ENCODE measurements at regions not wholly inside any gene's neighbourhood (a gene's known extent, or its start where the extent isn't known, plus 50 kb on each side); places are given as distances from the start of the nearest gene placed in this dataset.
"Not testable (repeated sequence)": the region's sequence is repeated elsewhere in the genome, so short reads cannot be mapped to it uniquely, and the experiment has no call there.

DNA sequence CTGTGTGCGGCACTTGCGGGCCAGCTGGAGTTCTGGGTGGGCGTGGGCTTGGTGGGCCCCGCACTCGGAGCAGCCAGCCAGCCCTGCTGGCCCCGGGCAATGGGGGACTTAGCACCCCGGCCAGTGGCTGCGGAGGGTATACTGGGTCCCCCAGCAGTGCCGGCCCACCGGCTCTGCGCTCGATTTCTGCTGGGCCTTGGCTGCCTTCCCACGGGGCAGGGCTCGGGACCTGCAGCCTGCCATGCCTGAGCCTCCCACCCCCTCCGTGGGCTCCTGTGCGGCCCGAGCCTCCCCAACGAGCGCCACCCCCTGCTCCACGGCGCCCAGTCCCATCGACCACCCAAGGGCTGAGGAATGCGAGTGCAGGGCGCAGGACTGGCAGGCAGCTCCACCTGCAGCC, 96.1 kb upstream of the MYRIP start:
- H3K4me3 ChIP-seq (ENCODE audit: low read length); H3K9me3 ChIP-seq (ENCODE audit: low read length); H3K27ac ChIP-seq (ENCODE audit: low read depth, low read length); DNase-seq; H3K4me1 ChIP-seq (ENCODE audit: insufficient read depth, low read length); H3K36me3 Mint-ChIP-seq; H3K4me1 Mint-ChIP-seq; H3K36me3 ChIP-seq (ENCODE audit: insufficient read depth, low read length); POLR2A ChIA-PET; H3K4me3 Mint-ChIP-seq; H3K27me3 ChIP-seq (ENCODE audit: insufficient read depth, low read length, poor library complexity, severe bottlenecking); H3K27ac Mint-ChIP-seq; H3K27me3 Mint-ChIP-seq; CTCF ChIA-PET; H3K9me3 Mint-ChIP-seq: not testable (repeated sequence)

DNA sequence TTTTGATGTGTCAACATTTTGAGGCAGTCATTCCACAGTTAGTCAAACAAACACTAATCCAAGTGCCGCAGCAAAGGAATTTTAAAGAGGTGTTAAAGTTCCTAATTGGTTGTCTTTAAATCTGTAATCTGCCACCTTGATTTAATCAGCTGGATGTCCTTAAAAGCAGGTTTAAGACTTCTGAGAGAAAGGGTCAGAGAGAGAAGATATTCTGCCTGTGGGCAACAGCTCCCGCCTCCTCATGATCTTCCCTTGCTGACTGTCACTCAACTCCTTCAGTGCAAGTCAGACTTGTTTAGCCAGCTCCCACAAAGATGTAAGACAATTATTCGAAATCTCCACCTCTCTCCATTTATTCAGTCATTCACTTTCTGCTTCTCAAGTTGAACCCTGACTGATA, 92.6 kb upstream of the MYRIP start:
- ChIA-PET POLR2A (no interaction called here), CTCF (no interaction called here)
- DNase-seq: no peak
- Mint-ChIP-seq H3K27ac (no peak overlapping the region), H3K9me3 (peaks cover 0 to 2% (median 0%) of the 10 kb centered on the region in 5 donors), H3K27me3 (peaks cover 0 to 3% of the 10 kb centered on the region in 2 donors), H3K4me3 (no peak overlapping the region), H3K36me3 (no peaks in the 10 kb centered on the region), H3K4me1 (no peaks in the 10 kb centered on the region)
- Histone ChIP-seq H3K27ac (ENCODE audit: low read depth, low read length) (no peak overlapping the region), H3K36me3 (ENCODE audit: insufficient read depth, low read length) (no peaks in the 10 kb centered on the region), H3K9me3 (ENCODE audit: low read length) (no peaks in the 10 kb centered on the region), H3K4me1 (ENCODE audit: insufficient read depth, low read length) (no peaks in the 10 kb centered on the region), H3K4me3 (ENCODE audit: low read length) (no peak overlapping the region), H3K27me3 (ENCODE audit: insufficient read depth, low read length, poor library complexity, severe bottlenecking) (no peaks in the 10 kb centered on the region)

- H3K27ac ChIP-seq (ENCODE audit: low read depth, low read length): no peak overlapping the region
- no peaks in the 10 kb centered on the region for H3K4me1 Mint-ChIP-seq
- no peaks in the 10 kb centered on the region for H3K27me3 ChIP-seq (ENCODE audit: insufficient read depth, low read length, poor library complexity, severe bottlenecking)
- no peaks in the 10 kb centered on the region for H3K9me3 Mint-ChIP-seq
- H3K36me3 Mint-ChIP-seq: no peaks in the 10 kb centered on the region
- H3K27ac Mint-ChIP-seq: peak overlapping the region in 1 of 8 donors; percentile 32
- H3K4me3 ChIP-seq (ENCODE audit: low read length): no peak overlapping the region
- DNase-seq: no peak
- no peaks in the 10 kb centered on the region for H3K4me1 ChIP-seq (ENCODE audit: insufficient read depth, low read length)
- H3K9me3 ChIP-seq (ENCODE audit: low read length): no peaks in the 10 kb centered on the region
- H3K36me3 ChIP-seq (ENCODE audit: insufficient read depth, low read length): no peaks in the 10 kb centered on the region
- H3K4me3 Mint-ChIP-seq: no peak overlapping the region
- ChIA-PET CTCF (no interaction called here), POLR2A (no interaction called here)
- peaks cover 0 to 3% of the 10 kb centered on the region in 2 donors for H3K27me3 Mint-ChIP-seq
Observed at GRCh38 chr3:39718674-39719595, 90.5 kb upstream of the MYRIP start.

- no peak overlapping the region for H3K4me3 Mint-ChIP-seq
- POLR2A ChIA-PET: no interaction called here
- CTCF ChIA-PET: no interaction called here
- H3K4me1 Mint-ChIP-seq: no peaks in the 10 kb centered on the region
- H3K27ac ChIP-seq (ENCODE audit: low read depth, low read length): no peak overlapping the region
- H3K36me3 Mint-ChIP-seq: no peaks in the 10 kb centered on the region
- no peaks in the 10 kb centered on the region for H3K4me1 ChIP-seq (ENCODE audit: insufficient read depth, low read length)
- no peaks in the 10 kb centered on the region for H3K27me3 ChIP-seq (ENCODE audit: insufficient read depth, low read length, poor library complexity, severe bottlenecking)
- H3K4me3 ChIP-seq (ENCODE audit: low read length): no peak overlapping the region
- H3K27me3 Mint-ChIP-seq: no peaks in the 10 kb centered on the region
- no peak for DNase-seq
- no peaks in the 10 kb centered on the region for H3K36me3 ChIP-seq (ENCODE audit: insufficient read depth, low read length)
- H3K27ac Mint-ChIP-seq: no peak overlapping the region
- H3K9me3 Mint-ChIP-seq: no peaks in the 10 kb centered on the region
- no peaks in the 10 kb centered on the region for H3K9me3 ChIP-seq (ENCODE audit: low read length)
Observed at GRCh38 chr3:39721076-39721475, 88.3 kb upstream of the MYRIP start.

DNA sequence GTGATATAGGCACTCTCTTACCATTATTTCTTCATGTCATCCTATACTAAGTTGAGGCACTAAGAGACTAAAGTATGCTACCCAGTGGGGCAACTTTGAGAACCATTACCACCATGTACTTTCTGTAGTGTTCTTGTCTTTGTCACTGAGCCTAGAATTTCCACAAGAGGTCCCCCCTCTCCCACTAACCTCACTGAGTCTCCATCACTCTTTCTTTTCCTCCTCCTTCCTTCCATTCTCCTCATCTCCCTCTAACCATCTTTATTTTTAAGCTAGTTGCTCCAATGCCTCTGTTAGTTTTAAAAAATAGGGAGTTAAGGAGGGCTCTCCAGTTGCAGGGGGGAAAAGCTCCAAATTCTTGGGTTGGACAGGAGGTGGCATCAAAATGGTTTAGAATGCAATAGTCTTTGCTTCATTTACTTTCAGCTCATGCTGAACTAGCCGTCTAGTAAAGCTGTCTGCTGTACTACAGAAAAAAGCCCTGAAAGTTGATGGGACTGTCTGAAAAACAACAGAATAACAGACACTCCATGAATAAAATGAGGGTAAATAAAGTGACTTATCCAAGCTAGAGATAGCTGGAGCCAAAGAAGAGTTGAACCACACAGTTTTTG, 85.1 kb upstream of the MYRIP start:
- no peaks in the 10 kb centered on the region for H3K36me3 ChIP-seq (ENCODE audit: insufficient read depth, low read length)
- peaks cover 0 to 3% (median 0%) of the 10 kb centered on the region in 5 donors for H3K9me3 Mint-ChIP-seq
- no peak overlapping the region for H3K27ac Mint-ChIP-seq
- no peaks in the 10 kb centered on the region for H3K9me3 ChIP-seq (ENCODE audit: low read length)
- no peaks in the 10 kb centered on the region for H3K36me3 Mint-ChIP-seq
- no peak overlapping the region for H3K4me3 ChIP-seq (ENCODE audit: low read length)
- ChIA-PET CTCF (no interaction called here), POLR2A (no interaction called here)
- H3K27me3 Mint-ChIP-seq: no peaks in the 10 kb centered on the region
- H3K27ac ChIP-seq (ENCODE audit: low read depth, low read length): no peak overlapping the region
- no peak for DNase-seq
- no peaks in the 10 kb centered on the region for H3K4me1 Mint-ChIP-seq
- no peaks in the 10 kb centered on the region for H3K27me3 ChIP-seq (ENCODE audit: insufficient read depth, low read length, poor library complexity, severe bottlenecking)
- H3K4me3 Mint-ChIP-seq: no peak overlapping the region
- no peaks in the 10 kb centered on the region for H3K4me1 ChIP-seq (ENCODE audit: insufficient read depth, low read length)

- H3K4me3 Mint-ChIP-seq: no peak overlapping the region
- POLR2A ChIA-PET: no interaction called here
- H3K4me1 Mint-ChIP-seq: no peaks in the 10 kb centered on the region
- Histone ChIP-seq H3K36me3 (ENCODE audit: insufficient read depth, low read length) (no peaks in the 10 kb centered on the region), H3K27ac (ENCODE audit: low read depth, low read length) (no peak overlapping the region), H3K4me3 (ENCODE audit: low read length) (no peak overlapping the region), H3K9me3 (ENCODE audit: low read length) (no peaks in the 10 kb centered on the region), H3K27me3 (ENCODE audit: insufficient read depth, low read length, poor library complexity, severe bottlenecking) (no peaks in the 10 kb centered on the region), H3K4me1 (ENCODE audit: insufficient read depth, low read length) (no peaks in the 10 kb centered on the region)
- H3K27me3 Mint-ChIP-seq: no peaks in the 10 kb centered on the region
- H3K27ac Mint-ChIP-seq: no peak overlapping the region
- no peaks in the 10 kb centered on the region for H3K36me3 Mint-ChIP-seq
- no peak for DNase-seq
- peaks cover 0 to 3% (median 0%) of the 10 kb centered on the region in 5 donors for H3K9me3 Mint-ChIP-seq
- CTCF ChIA-PET: no interaction called here
Observed at GRCh38 chr3:39725321-39725720, 84.1 kb upstream of the MYRIP start.

- no peak for DNase-seq
- ChIA-PET CTCF (no interaction called here), POLR2A (no interaction called here)
- Mint-ChIP-seq H3K4me3 (no peak overlapping the region), H3K27me3 (no peaks in the 10 kb centered on the region), H3K27ac (no peak overlapping the region), H3K4me1 (no peaks in the 10 kb centered on the region), H3K36me3 (no peaks in the 10 kb centered on the region), H3K9me3 (peaks cover 0 to 3% (median 0%) of the 10 kb centered on the region in 5 donors)
- no peak overlapping the region for H3K27ac ChIP-seq (ENCODE audit: low read depth, low read length)
- no peaks in the 10 kb centered on the region for H3K36me3 ChIP-seq (ENCODE audit: insufficient read depth, low read length)
- no peaks in the 10 kb centered on the region for H3K27me3 ChIP-seq (ENCODE audit: insufficient read depth, low read length, poor library complexity, severe bottlenecking)
- H3K4me3 ChIP-seq (ENCODE audit: low read length): no peak overlapping the region
- H3K9me3 ChIP-seq (ENCODE audit: low read length): no peaks in the 10 kb centered on the region
- no peaks in the 10 kb centered on the region for H3K4me1 ChIP-seq (ENCODE audit: insufficient read depth, low read length)
Observed at GRCh38 chr3:39727415-39727814, 82.0 kb upstream of the MYRIP start.

DNA sequence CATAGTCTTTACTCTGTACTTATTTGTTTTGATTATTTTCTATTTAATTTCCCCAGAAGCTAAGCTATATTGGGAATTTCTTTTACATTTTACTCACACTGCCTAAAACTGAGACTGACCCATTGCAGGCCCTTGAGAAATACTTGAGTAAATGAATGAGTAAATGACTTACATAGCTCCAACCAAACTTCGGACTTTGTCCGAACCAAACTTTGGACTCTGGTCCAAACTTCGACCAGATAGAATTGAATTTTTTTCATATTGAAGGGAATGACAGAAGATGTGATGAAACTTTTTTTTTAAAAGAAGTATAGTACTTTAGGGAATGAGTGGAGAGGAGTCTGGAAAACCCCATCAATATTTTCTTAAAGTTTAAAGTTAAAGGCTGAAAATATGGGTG, 75.6 kb upstream of the MYRIP start:
- Histone ChIP-seq H3K27ac (ENCODE audit: low read depth, low read length) (no peak overlapping the region), H3K4me3 (ENCODE audit: low read length) (no peak overlapping the region), H3K9me3 (ENCODE audit: low read length) (no peaks in the 10 kb centered on the region), H3K4me1 (ENCODE audit: insufficient read depth, low read length) (no peaks in the 10 kb centered on the region), H3K27me3 (ENCODE audit: insufficient read depth, low read length, poor library complexity, severe bottlenecking) (no peaks in the 10 kb centered on the region), H3K36me3 (ENCODE audit: insufficient read depth, low read length) (no peaks in the 10 kb centered on the region)
- no peak overlapping the region for H3K4me3 Mint-ChIP-seq
- ChIA-PET POLR2A (no interaction called here), CTCF (no interaction called here)
- no peaks in the 10 kb centered on the region for H3K27me3 Mint-ChIP-seq
- H3K4me1 Mint-ChIP-seq: no peaks in the 10 kb centered on the region
- peaks cover 0 to 2% (median under 1%) of the 10 kb centered on the region in 5 donors for H3K9me3 Mint-ChIP-seq
- H3K36me3 Mint-ChIP-seq: no peaks in the 10 kb centered on the region
- H3K27ac Mint-ChIP-seq: no peak overlapping the region
- no peak for DNase-seq

Measured in CD8-positive, alpha-beta memory T cell (primary cell).